22Rv1 (cell line): ENCODE measurements at regions not wholly inside any gene's neighbourhood (a gene's known extent, or its start where the extent isn't known, plus 50 kb on each side); places are given as distances from the start of the nearest gene placed in this dataset.

Experiments
- H3K27ac ChIP-seq: fragments of 450-650 bp; 2 replicates; pipeline ENCODE4 v1.5.1; 2017
- CTCF ChIP-seq: fragments of 450-650 bp; IDR thresholded peaks from 2 replicates; pipeline ENCODE4 v1.5.1; 2017; ENCODE audit warnings: mild to moderate bottlenecking
- ZFX ChIP-seq: fragments of 450-650 bp; IDR thresholded peaks from 2 replicates; pipeline ENCODE4 v1.6.1; 2017; ENCODE audit warnings: antibody characterized with exemption, borderline replicate concordance

GRCh38 chr14:53381895-53382294 is 228.8 kb upstream of the DDHD1 start:
- no peak overlapping the region for H3K27ac ChIP-seq
- TF ChIP-seq CTCF = no peak
- TF ChIP-seq ZFX = no peak

- H3K27ac ChIP-seq = no peak overlapping the region
- no peak for TF ChIP-seq ZFX
- TF ChIP-seq CTCF = no peak
Observed at GRCh38 chr14:53380867-53381225, 227.7 kb upstream of the DDHD1 start.

- H3K27ac ChIP-seq = no peak overlapping the region
- TF ChIP-seq ZFX = no peak
- TF ChIP-seq CTCF = no peak
Observed at GRCh38 chr14:53380052-53380866, 227.1 kb upstream of the DDHD1 start.

GRCh38 chr14:53378142-53378541 is 225.0 kb upstream of the DDHD1 start:
- no peak for TF ChIP-seq ZFX
- TF ChIP-seq CTCF = no peak
- no peak overlapping the region for H3K27ac ChIP-seq

GRCh38 chr14:53376064-53376463 is 222.9 kb upstream of the DDHD1 start:
- TF ChIP-seq CTCF = no peak
- TF ChIP-seq ZFX = no peak

GRCh38 chr14:53375599-53375998 is 222.5 kb upstream of the DDHD1 start:
- TF ChIP-seq CTCF (no peak), ZFX (no peak)
- H3K27ac ChIP-seq = no peak overlapping the region

More at GRCh38 chr14:53376064-53376463, 222.9 kb upstream of the DDHD1 start:
- no peak overlapping the region for H3K27ac ChIP-seq

GRCh38 chr14:53368711-53369201 is 215.6 kb upstream of the DDHD1 start:
- no peak for TF ChIP-seq ZFX
- no peak overlapping the region for H3K27ac ChIP-seq
